ENCODE measurements at regions not wholly inside any gene's neighbourhood (a gene's known extent, or its start where the extent isn't known, plus 50 kb on each side); places are given as distances from the start of the nearest gene placed in this dataset.
"Not testable (repeated sequence)": the region's sequence is repeated elsewhere in the genome, so short reads cannot be mapped to it uniquely, and the experiment has no call there.

GRCh38 chr13:54004026-54004699 is 975.5 kb downstream of the OLFM4 start:
- peak; percentile 75 for DNase-seq

GRCh38 chr13:54016542-54016941 is 987.9 kb downstream of the OLFM4 start:
- no peak for DNase-seq

- DNase-seq = no peak
Observed at GRCh38 chr13:54018485-54018884, 989.9 kb downstream of the OLFM4 start.

- peak; percentile 100 for DNase-seq
Observed at GRCh38 chr13:54029226-54029625, 1000.6 kb downstream of the OLFM4 start.

GRCh38 chr13:54029720-54030119 is 1001.1 kb downstream of the OLFM4 start:
- DNase-seq = peak; percentile 88

- DNase-seq = no peak
Observed at GRCh38 chr13:54033323-54033861, 1004.8 kb downstream of the OLFM4 start.

- no peak for DNase-seq
Observed at GRCh38 chr13:54034047-54034446, 1005.4 kb downstream of the OLFM4 start.

GRCh38 chr13:54057416-54057815 is 1028.8 kb downstream of the OLFM4 start:
- DNase-seq = not testable (repeated sequence)

- not testable (repeated sequence) for DNase-seq
Observed at GRCh38 chr13:54069958-54070357, 1041.3 kb downstream of the OLFM4 start.

GRCh38 chr13:54077569-54077968 is 1049.0 kb downstream of the OLFM4 start:
- no peak for DNase-seq

- no peak for DNase-seq
Observed at GRCh38 chr13:54078271-54078870, 1049.8 kb downstream of the OLFM4 start.

GRCh38 chr13:54082309-54082708 is 1053.7 kb downstream of the OLFM4 start:
- DNase-seq = not testable (repeated sequence)

GRCh38 chr13:54091884-54092283 is 1063.3 kb downstream of the OLFM4 start:
- no peak for DNase-seq

GRCh38 chr13:54092686-54093085 is 1064.1 kb downstream of the OLFM4 start:
- no peak for DNase-seq

- no peak for DNase-seq
Observed at GRCh38 chr13:54110597-54110996, 1082.0 kb downstream of the OLFM4 start.

- no peak for DNase-seq
Observed at GRCh38 chr13:54124700-54125099, 1096.1 kb downstream of the OLFM4 start.

- not testable (repeated sequence) for DNase-seq
Observed at GRCh38 chr13:54130931-54131330, 1102.3 kb downstream of the OLFM4 start.

- not testable (repeated sequence) for DNase-seq
Observed at GRCh38 chr13:54131433-54131832, 1102.8 kb downstream of the OLFM4 start.

- DNase-seq = not testable (repeated sequence)
Observed at GRCh38 chr13:54132127-54132526, 1103.5 kb downstream of the OLFM4 start.

GRCh38 chr13:54132720-54133119 is 1104.1 kb downstream of the OLFM4 start:
- DNase-seq = not testable (repeated sequence)

- DNase-seq = no peak
Observed at GRCh38 chr13:54133746-54134145, 1105.1 kb downstream of the OLFM4 start.

GRCh38 chr13:54144828-54145227 is 1116.2 kb downstream of the OLFM4 start:
- no peak for DNase-seq

- no peak for DNase-seq
Observed at GRCh38 chr13:54150851-54151250, 1122.2 kb downstream of the OLFM4 start.

- no peak for DNase-seq
Observed at GRCh38 chr13:54162069-54162468, 1133.5 kb downstream of the OLFM4 start.

All from SIG-M5 (cell line).